ENCODE measurements at regions not wholly inside any gene's neighbourhood (a gene's known extent, or its start where the extent isn't known, plus 50 kb on each side); places are given as distances from the start of the nearest gene placed in this dataset.

- no peak overlapping the region for H3K27ac ChIP-seq
- no peaks in the 10 kb centered on the region for H3K9me3 ChIP-seq
- no peak for DNase-seq
- no peaks in the 10 kb centered on the region for H3K27me3 ChIP-seq
- no peaks in the 10 kb centered on the region for H3K36me3 ChIP-seq
- no peak for TF ChIP-seq CTCF (IDR thresholded peaks at IDR 0.05)
- no peak for TF ChIP-seq POLR2A (IDR thresholded peaks at IDR 0.05)
- no peak overlapping the region for H3K4me3 ChIP-seq
- no peaks in the 10 kb centered on the region for H3K4me1 ChIP-seq
- intact Hi-C loops (cut with DNase I; ENCODE audit: low total_unique reads) = no loop called here
Observed at GRCh38 chr1:200238311-200238710, 171.5 kb downstream of the ZNF281 start.

GRCh38 chr1:200237066-200237465 is 172.8 kb downstream of the ZNF281 start:
- Histone ChIP-seq H3K27me3 (no peaks in the 10 kb centered on the region), H3K27ac (no peak overlapping the region), H3K9me3 (no peaks in the 10 kb centered on the region), H3K36me3 (no peaks in the 10 kb centered on the region), H3K4me1 (no peaks in the 10 kb centered on the region), H3K4me3 (no peak overlapping the region)
- intact Hi-C loops (cut with DNase I; ENCODE audit: low total_unique reads) = no loop called here
- TF ChIP-seq POLR2A (IDR thresholded peaks at IDR 0.05) (no peak), CTCF (IDR thresholded peaks at IDR 0.05) (no peak)
- DNase-seq = no peak

GRCh38 chr1:200234938-200235337 is 174.9 kb downstream of the ZNF281 start:
- no peak overlapping the region for H3K27ac ChIP-seq
- no peak for DNase-seq
- H3K36me3 ChIP-seq = no peaks in the 10 kb centered on the region
- intact Hi-C loops (cut with DNase I; ENCODE audit: low total_unique reads) = no loop called here
- H3K4me3 ChIP-seq = no peak overlapping the region
- H3K4me1 ChIP-seq = no peaks in the 10 kb centered on the region
- TF ChIP-seq CTCF (IDR thresholded peaks at IDR 0.05) (no peak), POLR2A (IDR thresholded peaks at IDR 0.05) (no peak)
- H3K27me3 ChIP-seq = no peaks in the 10 kb centered on the region
- H3K9me3 ChIP-seq = no peaks in the 10 kb centered on the region

- DNase-seq = no peak
- Histone ChIP-seq H3K27me3 (no peaks in the 10 kb centered on the region), H3K4me1 (no peaks in the 10 kb centered on the region), H3K4me3 (no peak overlapping the region), H3K36me3 (no peaks in the 10 kb centered on the region), H3K9me3 (no peaks in the 10 kb centered on the region), H3K27ac (peak overlapping the region in 1 of 2 donors; percentile 43)
- TF ChIP-seq POLR2A (IDR thresholded peaks at IDR 0.05) = no peak
- no peak for TF ChIP-seq CTCF (IDR thresholded peaks at IDR 0.05)
- intact Hi-C loops (cut with DNase I; ENCODE audit: low total_unique reads) = no loop called here
Observed at GRCh38 chr1:200233393-200233792, 176.4 kb downstream of the ZNF281 start.

- Histone ChIP-seq H3K27me3 (no peaks in the 10 kb centered on the region), H3K27ac (peak overlapping the region; percentile 22 to 36), H3K4me3 (no peak overlapping the region), H3K9me3 (no peaks in the 10 kb centered on the region), H3K36me3 (no peaks in the 10 kb centered on the region), H3K4me1 (no peaks in the 10 kb centered on the region)
- TF ChIP-seq CTCF (IDR thresholded peaks at IDR 0.05) = no peak
- TF ChIP-seq POLR2A (IDR thresholded peaks at IDR 0.05) = no peak
- no peak for DNase-seq
- intact Hi-C loops (cut with DNase I; ENCODE audit: low total_unique reads) = no loop called here
Observed at GRCh38 chr1:200231787-200232231, 178.0 kb downstream of the ZNF281 start.

All from uterus (tissue), 3 donors.